H9 (cell line): ENCODE measurements at regions not wholly inside any gene's neighbourhood (a gene's known extent, or its start where the extent isn't known, plus 50 kb on each side); places are given as distances from the start of the nearest gene placed in this dataset.
"Not testable (repeated sequence)": the region's sequence is repeated elsewhere in the genome, so short reads cannot be mapped to it uniquely, and the experiment has no call there.

Source experiments
- DNase-seq: peaks from one replicate; pipeline ENCODE4 v3.0.0-alpha.2; 2017
- H2AFZ ChIP-seq: one replicate; pipeline ENCODE4 v1.6.1; 2013; ENCODE audit warnings: mild to moderate bottlenecking, low read length, control low read depth, moderate library complexity
- H2AK5ac ChIP-seq: 2 replicates; pipeline ENCODE4 v1.6.1; 2013; ENCODE audit warnings: low read length, control low read depth, mixed read lengths; ENCODE audit not compliant: insufficient read length
- H2BK120ac ChIP-seq: one replicate; pipeline ENCODE4 v1.6.1; 2013; ENCODE audit warnings: low read depth, mild to moderate bottlenecking, low read length, control low read depth, inconsistent platforms; ENCODE audit not compliant: poor library complexity, severe bottlenecking
- H2BK12ac ChIP-seq: 2 replicates; pipeline ENCODE4 v1.6.1; 2013; ENCODE audit warnings: low read length, control low read depth, mixed read lengths, low read depth; ENCODE audit not compliant: insufficient read length
- H2BK15ac ChIP-seq: 2 replicates; pipeline ENCODE4 v1.6.1; 2013; ENCODE audit warnings: low read depth, low read length, control low read depth
- H2BK20ac ChIP-seq: one replicate; pipeline ENCODE4 v1.6.1; 2013; ENCODE audit warnings: low read depth, mild to moderate bottlenecking, low read length, control low read depth, inconsistent platforms; ENCODE audit not compliant: poor library complexity, severe bottlenecking
- H2BK5ac ChIP-seq: 2 replicates; pipeline ENCODE4 v1.6.1; 2013; ENCODE audit warnings: low read length, control low read depth, mixed read lengths; ENCODE audit not compliant: insufficient read length
- H3K14ac ChIP-seq: 2 replicates; pipeline ENCODE4 v1.6.1; 2013; ENCODE audit warnings: low read length, control low read depth; ENCODE audit not compliant: insufficient read depth
- H3K18ac ChIP-seq: 2 replicates; pipeline ENCODE4 v1.6.1; 2013; ENCODE audit warnings: low read depth, mild to moderate bottlenecking, mixed read lengths, low read length, control low read depth; ENCODE audit not compliant: insufficient read length
- H3K23ac ChIP-seq: 2 replicates; pipeline ENCODE4 v1.6.1; 2013; ENCODE audit warnings: low read length, control low read depth, mixed read lengths, low read depth; ENCODE audit not compliant: insufficient read length
- H3K23me2 ChIP-seq: 2 replicates; pipeline ENCODE4 v1.6.1; 2013; ENCODE audit warnings: low read depth, mild to moderate bottlenecking, mixed read lengths, low read length, control low read depth; ENCODE audit not compliant: insufficient read length, poor library complexity, severe bottlenecking
- H3K27ac ChIP-seq: 2 replicates; pipeline ENCODE4 v1.5.1; 2013; ENCODE audit warnings: low read length, control low read depth, mixed read lengths, low read depth; ENCODE audit not compliant: insufficient read length
- H3K27me3 ChIP-seq: 2 replicates; pipeline ENCODE4 v1.6.1; 2013; ENCODE audit warnings: low read length, control low read depth, inconsistent platforms; ENCODE audit not compliant: insufficient read depth
- H3K4ac ChIP-seq: 2 replicates; pipeline ENCODE4 v1.6.1; 2013; ENCODE audit warnings: low read depth, mild to moderate bottlenecking, control low read depth, inconsistent platforms, low read length, moderate library complexity
- H3K4me1 ChIP-seq: 2 replicates; pipeline ENCODE4 v1.6.1; 2013; ENCODE audit warnings: low read length, control low read depth, inconsistent platforms; ENCODE audit not compliant: insufficient read depth
- H3K4me2 ChIP-seq: 2 replicates; pipeline ENCODE4 v1.6.1; 2013; ENCODE audit warnings: low read length, control low read depth, mixed read lengths; ENCODE audit not compliant: insufficient read length, insufficient read depth
- H3K56ac ChIP-seq: 2 replicates; pipeline ENCODE4 v1.6.1; 2013; ENCODE audit warnings: low read depth, mild to moderate bottlenecking, mixed read lengths, low read length, control low read depth; ENCODE audit not compliant: insufficient read length
- H3K79me1 ChIP-seq: 2 replicates; pipeline ENCODE4 v1.6.1; 2013; ENCODE audit warnings: low read depth, mild to moderate bottlenecking, moderate library complexity, low read length, control low read depth, inconsistent platforms; ENCODE audit not compliant: insufficient read depth, poor library complexity, severe bottlenecking
- H3K79me2 ChIP-seq: 2 replicates; pipeline ENCODE4 v1.6.1; 2013; ENCODE audit warnings: low read length, control low read depth, inconsistent platforms; ENCODE audit not compliant: insufficient read depth
- H3K9ac ChIP-seq: 2 replicates; pipeline ENCODE4 v1.6.1; 2013; ENCODE audit warnings: low read length, control low read depth, mixed read lengths; ENCODE audit not compliant: insufficient read length; ENCODE audit errors: extremely low read depth
- H3K9me3 ChIP-seq: one replicate; pipeline ENCODE4 v1.6.1; 2013; ENCODE audit warnings: low read depth, low read length, inconsistent platforms; ENCODE audit not compliant: control insufficient read depth
- H3T11ph ChIP-seq: one replicate; pipeline ENCODE4 v1.6.1; 2013; ENCODE audit warnings: mild to moderate bottlenecking, low read length, control low read depth, inconsistent platforms
- H4K20me1 ChIP-seq: one replicate; pipeline ENCODE4 v1.6.1; 2013; ENCODE audit not compliant: control insufficient read depth, insufficient read length, insufficient read depth
- H4K5ac ChIP-seq: 2 replicates; pipeline ENCODE4 v1.6.1; 2013; ENCODE audit warnings: low read depth, mild to moderate bottlenecking, mixed read lengths, low read length, control low read depth; ENCODE audit not compliant: insufficient read length
- H4K8ac ChIP-seq: replicated peaks from 2 replicates; pipeline ENCODE4 v1.6.1; 2013; ENCODE audit warnings: low read length, control low read depth, mixed read lengths, low read depth; ENCODE audit not compliant: insufficient read length
- H4K91ac ChIP-seq: 2 replicates; pipeline ENCODE4 v1.6.1; 2013; ENCODE audit warnings: low read depth, mild to moderate bottlenecking, moderate library complexity, mixed read lengths, low read length, control low read depth; ENCODE audit not compliant: insufficient read length
- H3K27ac Mint-ChIP-seq, 3 experiments: 2 replicates in 2 of 3; 3 replicates in 1 of 3; pipeline ENCODE4 v1.8.0; 2020 to 2021; ENCODE audit warnings: mixed read lengths in 3 of 3, mild to moderate bottlenecking in 1 of 3, moderate library complexity in 1 of 3
- H3K27me3 Mint-ChIP-seq: 2 replicates; pipeline ENCODE4 v1.8.0; 2021; ENCODE audit warnings: low read depth, mild to moderate bottlenecking, moderate library complexity, mixed read lengths
- H3K36me3 Mint-ChIP-seq, 3 experiments: 2 replicates in 2 of 3; 3 replicates in 1 of 3; pipeline ENCODE4 v1.8.0; 2020 to 2021; ENCODE audit warnings: low read depth in 3 of 3, mixed read lengths in 3 of 3; ENCODE audit not compliant: insufficient read depth in 1 of 3
- H3K4me1 Mint-ChIP-seq, 2 experiments: 2 replicates each; pipeline ENCODE4 v1.8.0; 2020; ENCODE audit warnings: mixed read lengths in 2 of 2
- H3K4me3 Mint-ChIP-seq, 2 experiments: 2 replicates in 1 of 2; 3 replicates in 1 of 2; pipeline ENCODE4 v1.8.0; 2020 to 2021; ENCODE audit warnings: mild to moderate bottlenecking in 2 of 2, mixed read lengths in 2 of 2, moderate library complexity in 1 of 2
- H3K9me3 Mint-ChIP-seq, 2 experiments: 2 replicates in 1 of 2; 3 replicates in 1 of 2; pipeline ENCODE4 v1.8.0; 2020; ENCODE audit warnings: mild to moderate bottlenecking in 2 of 2, mixed read lengths in 2 of 2, moderate library complexity in 1 of 2
- WGBS: extraction: QIAGEN DNeasy Blood & Tissue Kit; methylation state at CpG from one replicate; pipeline ENCODE4 v1.1.7; 2013; ENCODE audit warnings: missing lambda C conversion rate, low lambda C conversion rate, mixed read lengths; ENCODE audit not compliant: insufficient read length; ENCODE audit errors: extremely low coverage; 5-methylcytosine and 5-hydroxymethylcytosine counted together
- TF ChIP-seq, protein P1 (sequence below): fragments of 200-600 bp; sonication (generic); conservative IDR thresholded peaks from 3 replicates; pipeline ENCODE4 v1.8.0; 2021; ENCODE audit warnings: antibody characterized with exemption, mild to moderate bottlenecking

DNA sequence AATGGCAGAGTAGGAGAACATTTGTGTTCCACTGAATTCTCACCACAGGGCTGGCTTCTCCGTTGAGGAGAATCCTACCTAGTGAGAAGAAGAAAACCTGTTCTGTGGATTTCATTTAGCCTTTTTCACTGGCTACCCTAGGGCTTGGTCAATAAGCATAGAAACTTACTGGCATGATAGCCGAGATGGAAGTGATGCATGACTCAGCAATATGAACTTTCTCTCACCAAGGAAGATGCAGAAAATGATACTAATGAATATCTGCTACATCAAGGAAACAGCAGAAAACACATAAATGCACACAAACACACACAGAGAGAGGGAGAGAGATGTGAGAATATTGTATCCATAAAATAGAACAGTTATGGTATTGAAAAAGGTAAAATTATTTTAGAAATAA lies 216.3 kb downstream of the HHIP start:
- H2BK20ac ChIP-seq, result no peak overlapping the region
- no peaks in the 10 kb centered on the region for H3K79me2 ChIP-seq
- no peaks in the 10 kb centered on the region for H3K27me3 Mint-ChIP-seq
- no CpG with 5 or more reads among the region's 2 CpGs for WGBS
- H3K56ac ChIP-seq, result no peak overlapping the region
- no peak overlapping the region for H4K5ac ChIP-seq
- no peak overlapping the region for H4K91ac ChIP-seq
- no peak overlapping the region for H2BK120ac ChIP-seq
- H2BK15ac ChIP-seq, result no peak overlapping the region
- H4K20me1 ChIP-seq, result no peaks in the 10 kb centered on the region
- DNase-seq, result no peak
- H3K4me2 ChIP-seq, result no peak overlapping the region
- no peak overlapping the region for H3K27ac ChIP-seq
- H3K14ac ChIP-seq, result no peak overlapping the region
- no peak overlapping the region for H3K23ac ChIP-seq
- no peak overlapping the region for H3K9ac ChIP-seq
- no peaks in the 10 kb centered on the region for H3K4me1 Mint-ChIP-seq
- no peak overlapping the region for H2BK5ac ChIP-seq
- H3K4me3 Mint-ChIP-seq, result no peak overlapping the region
- no peak overlapping the region for H4K8ac ChIP-seq
- no peak overlapping the region for H3K4ac ChIP-seq
- H2AFZ ChIP-seq, result no peak overlapping the region
- H2BK12ac ChIP-seq, result no peak overlapping the region
- no peaks in the 10 kb centered on the region for H3K4me1 ChIP-seq
- H3K23me2 ChIP-seq, result no peaks in the 10 kb centered on the region
- H3T11ph ChIP-seq, result no peak overlapping the region
- TF ChIP-seq, protein P1, sequence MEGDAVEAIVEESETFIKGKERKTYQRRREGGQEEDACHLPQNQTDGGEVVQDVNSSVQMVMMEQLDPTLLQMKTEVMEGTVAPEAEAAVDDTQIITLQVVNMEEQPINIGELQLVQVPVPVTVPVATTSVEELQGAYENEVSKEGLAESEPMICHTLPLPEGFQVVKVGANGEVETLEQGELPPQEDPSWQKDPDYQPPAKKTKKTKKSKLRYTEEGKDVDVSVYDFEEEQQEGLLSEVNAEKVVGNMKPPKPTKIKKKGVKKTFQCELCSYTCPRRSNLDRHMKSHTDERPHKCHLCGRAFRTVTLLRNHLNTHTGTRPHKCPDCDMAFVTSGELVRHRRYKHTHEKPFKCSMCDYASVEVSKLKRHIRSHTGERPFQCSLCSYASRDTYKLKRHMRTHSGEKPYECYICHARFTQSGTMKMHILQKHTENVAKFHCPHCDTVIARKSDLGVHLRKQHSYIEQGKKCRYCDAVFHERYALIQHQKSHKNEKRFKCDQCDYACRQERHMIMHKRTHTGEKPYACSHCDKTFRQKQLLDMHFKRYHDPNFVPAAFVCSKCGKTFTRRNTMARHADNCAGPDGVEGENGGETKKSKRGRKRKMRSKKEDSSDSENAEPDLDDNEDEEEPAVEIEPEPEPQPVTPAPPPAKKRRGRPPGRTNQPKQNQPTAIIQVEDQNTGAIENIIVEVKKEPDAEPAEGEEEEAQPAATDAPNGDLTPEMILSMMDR, result no peak
- peaks cover 5 to 12% (median 7%) of the 10 kb centered on the region in 3 experiments for H3K36me3 Mint-ChIP-seq
- peaks cover 22 to 23% of the 10 kb centered on the region in 2 experiments for H3K9me3 Mint-ChIP-seq
- H3K79me1 ChIP-seq, result no peaks in the 10 kb centered on the region
- H3K27me3 ChIP-seq, result no peaks in the 10 kb centered on the region
- H3K18ac ChIP-seq, result no peak overlapping the region
- no peak overlapping the region for H2AK5ac ChIP-seq
- no peaks in the 10 kb centered on the region for H3K9me3 ChIP-seq
- no peak overlapping the region for H3K27ac Mint-ChIP-seq

DNA sequence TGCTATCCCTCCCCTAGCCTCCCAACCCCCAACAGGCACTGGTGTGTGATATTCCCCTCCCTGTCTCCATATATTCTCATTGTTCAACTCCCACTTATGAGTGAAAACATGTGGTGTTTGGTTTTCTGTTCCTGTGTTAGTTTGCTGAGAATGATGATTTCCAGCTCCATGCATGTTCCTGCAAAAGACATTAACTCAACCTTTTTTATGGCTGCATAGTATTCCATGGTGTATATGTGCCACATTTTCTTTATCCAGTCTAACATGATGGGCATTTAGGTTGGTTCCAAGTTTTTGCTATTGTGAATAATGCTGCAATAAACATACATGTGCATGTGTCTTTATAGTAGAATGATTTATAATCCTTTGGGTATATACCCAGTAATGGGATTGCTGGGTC lies 218.9 kb downstream of the HHIP start:
- not testable (repeated sequence) for H3K79me2 ChIP-seq, H4K20me1 ChIP-seq, H3K9me3 ChIP-seq, H2AK5ac ChIP-seq, H3K23ac ChIP-seq, H2BK5ac ChIP-seq, DNase-seq, H3K4me3 Mint-ChIP-seq, H3K9ac ChIP-seq, H3K14ac ChIP-seq, H4K8ac ChIP-seq, H2BK120ac ChIP-seq, H3K56ac ChIP-seq, H3T11ph ChIP-seq, H3K4me2 ChIP-seq, H3K4ac ChIP-seq, H3K4me1 ChIP-seq, H3K4me1 Mint-ChIP-seq, H4K91ac ChIP-seq, H3K27ac ChIP-seq, H3K27me3 Mint-ChIP-seq, H3K79me1 ChIP-seq, H2BK15ac ChIP-seq, H2AFZ ChIP-seq, H2BK12ac ChIP-seq, H3K23me2 ChIP-seq, H3K27me3 ChIP-seq, H3K27ac Mint-ChIP-seq, H4K5ac ChIP-seq, H2BK20ac ChIP-seq, H3K18ac ChIP-seq
- Mint-ChIP-seq H3K9me3 (peaks cover 28 to 30% of the 10 kb centered on the region in 2 experiments), H3K36me3 (peaks cover 7 to 12% (median 12%) of the 10 kb centered on the region in 3 experiments)
